H1 (cell line): ENCODE measurements at regions not wholly inside any gene's neighbourhood (a gene's known extent, or its start where the extent isn't known, plus 50 kb on each side); places are given as distances from the start of the nearest gene placed in this dataset.

Experiments
- CTCF ChIA-PET: fragments of 300-600 bp; sonication (Branson Sonifier 250); formaldehyde crosslinking; loops from one replicate; lab custom pipeline; 2021; ENCODE audit not compliant: partially characterized antibody; lab: Charles Lee
- POLR2A ChIA-PET: fragments of 300-600 bp; sonication (Branson Sonifier 250); formaldehyde crosslinking; loops from one replicate; lab custom pipeline; 2021; ENCODE audit warnings: inconsistent platforms; ENCODE audit not compliant: partially characterized antibody; lab: Charles Lee
- DNase-seq, 2 experiments: peaks; one replicate each; pipeline versions ENCODE4 v3.0.0 to v3.0.0-alpha.2; 2010 to 2022; ENCODE audit warnings: low spot score in 2 of 2, low read depth in 1 of 2, mixed read lengths in 1 of 2
- FAIRE-seq: peaks from 2 replicates; lab custom pipeline; 2011; peaks lifted over from hg19 to GRCh38; lab: Jason Lieb, UNC
- H2AFZ ChIP-seq: 2 replicates; pipeline ENCODE4 v1.8.1; 2012; ENCODE audit warnings: low read length, inconsistent platforms
- H2AK5ac ChIP-seq: 2 replicates; pipeline ENCODE4 v1.6.1; 2013; ENCODE audit warnings: low read depth, low read length
- H2BK120ac ChIP-seq: replicated peaks from 2 replicates; pipeline ENCODE3; 2013; ENCODE audit warnings: low read depth, low read length, inconsistent platforms
- H2BK12ac ChIP-seq: 2 replicates; pipeline ENCODE4 v1.6.1; 2013; ENCODE audit warnings: low read depth, low read length
- H2BK15ac ChIP-seq: 2 replicates; pipeline ENCODE4 v1.6.1; 2013; ENCODE audit warnings: low read length
- H2BK20ac ChIP-seq: 2 replicates; pipeline ENCODE4 v1.6.1; 2013; ENCODE audit warnings: low read length
- H2BK5ac ChIP-seq: 2 replicates; pipeline ENCODE4 v1.6.1; 2013; ENCODE audit warnings: low read depth, low read length
- H3K14ac ChIP-seq: 2 replicates; pipeline ENCODE4 v1.6.1; 2013; ENCODE audit warnings: inconsistent platforms; ENCODE audit not compliant: insufficient read length
- H3K18ac ChIP-seq: 2 replicates; pipeline ENCODE4 v1.6.1; 2013; ENCODE audit warnings: low read length; ENCODE audit errors: extremely low read depth
- H3K23ac ChIP-seq: 2 replicates; pipeline ENCODE4 v1.6.1; 2013; ENCODE audit warnings: inconsistent platforms; ENCODE audit not compliant: insufficient read length
- H3K23me2 ChIP-seq: 2 replicates; pipeline ENCODE4 v1.6.1; 2013; ENCODE audit warnings: low read depth, low read length
- H3K27ac ChIP-seq: 2 replicates; pipeline ENCODE4 v1.6.1; 2011; ENCODE audit warnings: low read depth, low read length, inconsistent platforms
- H3K27me3 ChIP-seq, 4 experiments: replicated peaks in 1 of 4; 1 replicate in 1 of 4; 2 replicates in 3 of 4; pipeline versions ENCODE4 v1.6.1 to v1.8.1; 2011 to 2013; ENCODE audit warnings: low read length in 3 of 4, mild to moderate bottlenecking in 3 of 4, inconsistent platforms in 2 of 4, mixed read lengths in 2 of 4, moderate library complexity in 1 of 4; ENCODE audit not compliant: control insufficient read depth in 3 of 4, insufficient read depth in 3 of 4; ENCODE audit errors: extremely low read depth in 1 of 4
- H3K36me3 ChIP-seq, 4 experiments: 2 replicates each; pipeline versions ENCODE4 v1.6.1 to v1.8.1; 2011 to 2013; ENCODE audit warnings: mild to moderate bottlenecking in 4 of 4, low read length in 3 of 4, moderate library complexity in 2 of 4, control low read depth in 1 of 4, inconsistent platforms in 1 of 4; ENCODE audit not compliant: insufficient read depth in 4 of 4, control insufficient read depth in 2 of 4
- H3K4ac ChIP-seq: replicated peaks from 2 replicates; pipeline ENCODE3; 2013; ENCODE audit warnings: low read length, low read depth, mixed read lengths, inconsistent platforms; ENCODE audit not compliant: insufficient read length
- H3K4me1 ChIP-seq, 4 experiments: replicated peaks in 1 of 4; 1 replicate in 1 of 4; 2 replicates in 3 of 4; pipeline versions ENCODE4 v1.6.1 to v1.8.1; 2011 to 2013; ENCODE audit warnings: low read length in 3 of 4, inconsistent platforms in 2 of 4, mixed read lengths in 1 of 4; ENCODE audit not compliant: insufficient read depth in 4 of 4, control insufficient read depth in 3 of 4
- H3K4me2 ChIP-seq, 2 experiments: 2 replicates each; pipeline versions ENCODE4 v1.6.1 to v1.8.1; 2011 to 2013; ENCODE audit warnings: low read depth in 2 of 2, low read length in 2 of 2, control low read depth in 1 of 2, inconsistent platforms in 1 of 2, mild to moderate bottlenecking in 1 of 2; ENCODE audit not compliant: insufficient read depth in 1 of 2
- H3K4me3 ChIP-seq, 4 experiments: fragments of 200-600, 300-600 bp in 1 of 4; sonication (generic), shearing (Covaris generic), sonication (Bioruptor Twin) in 1 of 4; 2 replicates each; pipeline versions ENCODE4 v1.5.1 to v1.8.1; 2011 to 2016; ENCODE audit warnings: low read length in 4 of 4, low read depth in 3 of 4, control low read depth in 2 of 4, inconsistent platforms in 2 of 4, mild to moderate bottlenecking in 2 of 4, mixed read lengths in 1 of 4, moderate library complexity in 1 of 4; ENCODE audit not compliant: insufficient read depth in 2 of 4; ENCODE audit errors: extremely low read depth in 1 of 4
- H3K56ac ChIP-seq: replicated peaks from 2 replicates; pipeline ENCODE3; 2013; ENCODE audit warnings: low read depth, mild to moderate bottlenecking, mixed read lengths, low read length, inconsistent platforms; ENCODE audit not compliant: insufficient read length
- H3K79me1 ChIP-seq: 2 replicates; pipeline ENCODE4 v1.6.1; 2013; ENCODE audit warnings: low read depth, low read length, control low read depth
- H3K79me2 ChIP-seq, 2 experiments: 2 replicates each; pipeline versions ENCODE4 v1.6.1 to v1.8.1; 2012 to 2013; ENCODE audit warnings: low read length in 2 of 2, mild to moderate bottlenecking in 2 of 2, inconsistent platforms in 1 of 2; ENCODE audit not compliant: insufficient read depth in 2 of 2, control insufficient read depth in 1 of 2
- H3K9ac ChIP-seq, 4 experiments: replicated peaks in 1 of 4; 1 replicate in 1 of 4; 2 replicates in 3 of 4; pipeline versions ENCODE4 v1.6.1 to v1.8.1; 2011 to 2013; ENCODE audit warnings: low read depth in 3 of 4, low read length in 3 of 4, control low read depth in 2 of 4, mild to moderate bottlenecking in 2 of 4, moderate library complexity in 2 of 4, inconsistent platforms in 1 of 4; ENCODE audit errors: extremely low read depth in 1 of 4
- H3K9me3 ChIP-seq, 2 experiments: 2 replicates each; pipeline versions ENCODE4 v1.6.1 to v1.8.1; 2012 to 2013; ENCODE audit warnings: mild to moderate bottlenecking in 2 of 2, moderate library complexity in 2 of 2, control low read depth in 1 of 2, inconsistent platforms in 1 of 2, low read depth in 1 of 2, low read length in 1 of 2, mixed read lengths in 1 of 2; ENCODE audit not compliant: insufficient read depth in 2 of 2
- H4K20me1 ChIP-seq, 2 experiments: replicated peaks in 1 of 2; 2 replicates each; pipeline versions ENCODE3 to v1.8.1; 2011 to 2013; ENCODE audit warnings: inconsistent platforms in 2 of 2, low read length in 2 of 2, mild to moderate bottlenecking in 1 of 2; ENCODE audit not compliant: insufficient read depth in 2 of 2, control insufficient read depth in 1 of 2
- H4K5ac ChIP-seq: 2 replicates; pipeline ENCODE4 v1.6.1; 2013; ENCODE audit warnings: low read length, low read depth, mixed read lengths, inconsistent platforms; ENCODE audit not compliant: insufficient read length
- H4K8ac ChIP-seq: 2 replicates; pipeline ENCODE4 v1.8.0; 2013; ENCODE audit warnings: mild to moderate bottlenecking, moderate library complexity, low read length, inconsistent platforms; ENCODE audit not compliant: insufficient read depth; ENCODE audit errors: extremely low read depth
- H4K91ac ChIP-seq: replicated peaks from 2 replicates; pipeline ENCODE3; 2013; ENCODE audit warnings: low read length, mixed read lengths, inconsistent platforms; ENCODE audit not compliant: insufficient read length
- CHD7 ChIP-seq: fragments of 300-600 bp; sonication (generic); IDR thresholded peaks from 2 replicates; pipeline ENCODE4 v1.7.1; 2012; ENCODE audit warnings: low read length, moderate library complexity, mild to moderate bottlenecking, inconsistent platforms; ENCODE audit not compliant: insufficient replicate concordance
- WGBS, 2 experiments: shearing (Covaris generic) in 1 of 2; methylation state at CpG; one replicate each; pipeline versions ENCODE4 v1.1.6 to v1.1.7; 2013 to 2015; ENCODE audit warnings: low lambda C conversion rate in 2 of 2, mixed read lengths in 2 of 2, inconsistent platforms in 1 of 2, low coverage in 1 of 2, missing lambda C conversion rate in 1 of 2; ENCODE audit not compliant: insufficient replicate concordance in 2 of 2, insufficient coverage in 1 of 2, insufficient read length in 1 of 2; ENCODE audit errors: extremely low coverage in 1 of 2, missing lambda C conversion rate in 1 of 2; 5-methylcytosine and 5-hydroxymethylcytosine counted together

- ChIA-PET CTCF (interaction anchor here (0.6 to 1.5 kb wide), 4 partner anchors 8 to 75 kb away, joined by 3 to 5 read pairs (median 4); no protein-coding TSS in a partner anchor), POLR2A (no interaction called here)
- Histone ChIP-seq H2BK12ac (no peak overlapping the region), H3K27ac (no peak overlapping the region), H3K9me3 (no peaks in the 10 kb centered on the region), H3K14ac (no peak overlapping the region), H2BK20ac (no peak overlapping the region), H3K4ac (no peak overlapping the region), H3K23ac (no peak overlapping the region), H2AK5ac (no peak overlapping the region), H2AFZ (no peak overlapping the region), H3K4me1 (peaks cover 0 to 6% (median 0%) of the 10 kb centered on the region in 4 experiments; a peak in 1 of 7 replicates), H4K8ac (no peak overlapping the region), H3K18ac (no peak overlapping the region), H4K91ac (no peak overlapping the region), H3K56ac (no peak overlapping the region), H3K36me3 (no peaks in the 10 kb centered on the region), H3K4me2 (no peak overlapping the region), H4K5ac (no peak overlapping the region), H2BK120ac (no peak overlapping the region), H3K27me3 (no peaks in the 10 kb centered on the region), H3K79me2 (no peaks in the 10 kb centered on the region), H3K9ac (no peak overlapping the region), H3K79me1 (no peaks in the 10 kb centered on the region), H4K20me1 (no peaks in the 10 kb centered on the region), H2BK15ac (no peak overlapping the region), H2BK5ac (no peak overlapping the region), H3K23me2 (no peaks in the 10 kb centered on the region), H3K4me3 (no peak overlapping the region)
- WGBS, 2 experiments: 100% methylated on average over 1 of the region's 1 CpG; no CpG with 5 or more reads in 1 of the 2 experiments
- DNase-seq (no peak), FAIRE-seq (no peak)
- TF ChIP-seq CHD7: no peak
Measured at GRCh38 chr9:108640230-108640629, 215.6 kb downstream of the ACTL7B start.
